ENCODE measurements at regions not wholly inside any gene's neighbourhood (a gene's known extent, or its start where the extent isn't known, plus 50 kb on each side); places are given as distances from the start of the nearest gene placed in this dataset.

DNA sequence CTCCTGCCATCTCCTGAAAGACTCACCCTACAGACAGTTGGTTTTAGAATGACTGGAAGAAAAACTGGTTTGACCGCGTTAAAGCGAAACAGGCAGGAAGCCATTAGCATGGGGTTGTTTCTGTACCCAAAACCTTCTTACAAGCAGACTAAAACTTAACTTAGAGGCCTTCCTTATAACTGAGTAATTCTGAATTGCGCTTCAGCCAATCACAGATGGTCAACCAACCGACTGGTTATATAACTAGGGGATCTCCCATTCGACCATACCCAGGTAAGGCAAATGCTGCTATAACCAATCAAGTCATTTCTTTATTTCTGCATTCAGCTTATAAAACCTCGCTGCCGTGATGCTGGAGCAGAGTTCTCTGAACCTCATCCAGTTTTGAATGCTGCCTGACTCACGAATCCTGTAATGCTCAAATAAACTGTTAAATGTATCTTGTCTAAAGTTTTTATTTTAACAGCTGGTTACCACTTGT is 87.8 kb upstream of the DRD2 start:
- TF ChIP-seq SRF (IDR thresholded peaks at IDR 0.05; ENCODE audit: low read depth in 2 of 2, low read length in 2 of 2), result no peak
- no peak for TF ChIP-seq MTA3 (IDR thresholded peaks at IDR 0.05; ENCODE audit: borderline replicate concordance, low read length)
- no peak for TF ChIP-seq RAD51 (IDR thresholded peaks at IDR 0.05)
- POLR2A ChIA-PET, result no interaction called here
- no peak for FAIRE-seq
- no peaks in the 10 kb centered on the region for H3K36me3 ChIP-seq (ENCODE audit: control insufficient read depth in 2 of 2, insufficient read depth in 2 of 2, low read length in 1 of 2)
- no peak overlapping the region for H2AFZ ChIP-seq (ENCODE audit: control insufficient read depth, low read depth, low read length)
- H3K4me1 ChIP-seq (ENCODE audit: control insufficient read depth, insufficient read depth, low read length), result no peaks in the 10 kb centered on the region
- RAD21 ChIA-PET (ENCODE audit: unreplicated experiment), result no interaction called here
- H3K4me3 ChIP-seq, result no peak overlapping the region
- in situ Hi-C loops (cut with MboI) (no loop called here), intact Hi-C loops (cut with micrococcal nuclease; ENCODE audit: unreplicated experiment) (no loop called here)
- H3K9ac ChIP-seq (ENCODE audit: control insufficient read depth, insufficient read depth, low read length), result no peak overlapping the region
- 1% methylated on average over 9 of the region's 9 CpGs for WGBS (ENCODE audit: insufficient coverage, insufficient replicate concordance, low lambda C conversion rate, missing lambda C conversion rate)
- H3K79me2 ChIP-seq (ENCODE audit: control insufficient read depth, insufficient read depth, low read length), result no peaks in the 10 kb centered on the region
- H3K9me3 ChIP-seq (replicated peaks; ENCODE audit: control insufficient read depth, insufficient read depth, low read length), result no peaks in the 10 kb centered on the region
- H3K4me2 ChIP-seq (ENCODE audit: control insufficient read depth, insufficient read depth), result no peak overlapping the region
- no peak for ATAC-seq
- SMC1A ChIA-PET (ENCODE audit: uncharacterized antibody, unreplicated experiment), result no interaction called here
- no peak overlapping the region for H3K27ac ChIP-seq (ENCODE audit: control insufficient read depth, insufficient read depth)
- no TSS peak for BruUV-seq (replicated peaks)
- CTCF ChIA-PET, result no interaction called here
- H3K27me3 ChIP-seq (replicated peaks in 1 of 2; ENCODE audit: control insufficient read depth in 2 of 2, insufficient read depth in 2 of 2, low read length in 1 of 2), result peaks cover 0 to 2% of the 10 kb centered on the region in 2 experiments; a peak in 1 of 4 replicates
- no peak for DNase-seq (ENCODE audit: low read depth, low spot score)
- no peaks in the 10 kb centered on the region for H4K20me1 ChIP-seq (ENCODE audit: control insufficient read depth, insufficient read depth)

DNA sequence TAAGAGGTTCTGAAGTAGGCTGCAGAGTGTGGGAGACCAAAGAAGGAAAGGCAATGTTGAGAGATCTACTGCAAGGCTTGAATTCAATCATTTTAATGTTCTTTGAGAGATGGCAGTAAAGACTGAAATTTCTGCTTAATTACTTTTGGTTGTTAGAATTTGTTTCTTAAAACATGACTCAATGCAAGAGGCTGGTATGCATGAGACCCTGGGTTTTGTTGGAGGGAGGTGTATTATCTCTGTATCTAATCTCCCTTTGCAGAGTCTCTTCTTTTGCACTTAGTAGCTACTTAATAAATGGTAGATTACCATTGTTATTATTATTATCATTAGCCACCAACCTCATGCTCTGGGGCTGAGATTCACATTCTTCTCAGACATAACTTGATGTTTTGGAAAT is 87.4 kb upstream of the DRD2 start:
- H4K20me1 ChIP-seq (ENCODE audit: control insufficient read depth, insufficient read depth), result no peaks in the 10 kb centered on the region
- ChIA-PET CTCF (no interaction called here), RAD21 (ENCODE audit: unreplicated experiment) (no interaction called here), POLR2A (no interaction called here), SMC1A (ENCODE audit: uncharacterized antibody, unreplicated experiment) (no interaction called here)
- BruUV-seq (replicated peaks), result no TSS peak
- no peak overlapping the region for H3K4me3 ChIP-seq
- no peak overlapping the region for H3K9ac ChIP-seq (ENCODE audit: control insufficient read depth, insufficient read depth, low read length)
- H3K27ac ChIP-seq (ENCODE audit: control insufficient read depth, insufficient read depth), result no peak overlapping the region
- no peak for ATAC-seq
- no peak for FAIRE-seq
- H3K4me1 ChIP-seq (ENCODE audit: control insufficient read depth, insufficient read depth, low read length), result no peaks in the 10 kb centered on the region
- peaks cover 0 to 2% of the 10 kb centered on the region in 2 experiments; a peak in 1 of 4 replicates for H3K27me3 ChIP-seq (replicated peaks in 1 of 2; ENCODE audit: control insufficient read depth in 2 of 2, insufficient read depth in 2 of 2, low read length in 1 of 2)
- intact Hi-C loops (cut with micrococcal nuclease; ENCODE audit: unreplicated experiment) (no loop called here), in situ Hi-C loops (cut with MboI) (no loop called here)
- TF ChIP-seq FOXK2 (IDR thresholded peaks at IDR 0.05), result no peak
- no peaks in the 10 kb centered on the region for H3K9me3 ChIP-seq (replicated peaks; ENCODE audit: control insufficient read depth, insufficient read depth, low read length)
- no peak overlapping the region for H2AFZ ChIP-seq (ENCODE audit: control insufficient read depth, low read depth, low read length)
- H3K79me2 ChIP-seq (ENCODE audit: control insufficient read depth, insufficient read depth, low read length), result no peaks in the 10 kb centered on the region
- no peaks in the 10 kb centered on the region for H3K36me3 ChIP-seq (ENCODE audit: control insufficient read depth in 2 of 2, insufficient read depth in 2 of 2, low read length in 1 of 2)
- H3K4me2 ChIP-seq (ENCODE audit: control insufficient read depth, insufficient read depth), result no peak overlapping the region
- DNase-seq (ENCODE audit: low read depth, low spot score), result no peak
